ENCODE measurements at regions not wholly inside any gene's neighbourhood (a gene's known extent, or its start where the extent isn't known, plus 50 kb on each side); places are given as distances from the start of the nearest gene placed in this dataset.
"Not testable (repeated sequence)": the region's sequence is repeated elsewhere in the genome, so short reads cannot be mapped to it uniquely, and the experiment has no call there.

- TF ChIP-seq CTCF (conservative IDR thresholded peaks at IDR 0.05; ENCODE audit: low read length); EZH2phosphoT487 (IDR thresholded peaks at IDR 0.05; ENCODE audit: borderline replicate concordance): not testable (repeated sequence)
These were observed 53.3 kb downstream of the FOXD4L1 start for GRCh38 chr2:113551637-113552318.
